Neuronal stem cell (in vitro differentiated cells): ENCODE measurements at regions not wholly inside any gene's neighbourhood (a gene's known extent, or its start where the extent isn't known, plus 50 kb on each side); places are given as distances from the start of the nearest gene placed in this dataset.

Experiments
- DNase-seq: peaks from one replicate; pipeline ENCODE4 v3.0.0-alpha.2; 2013; ENCODE audit warnings: low spot score
- H2AFZ ChIP-seq: one replicate; pipeline ENCODE4 v1.6.1; 2013; ENCODE audit warnings: mild to moderate bottlenecking, low read length, inconsistent platforms
- H2AK5ac ChIP-seq: 2 replicates; pipeline ENCODE4 v1.6.1; 2013; ENCODE audit warnings: low read depth, mild to moderate bottlenecking, inconsistent platforms, low read length, moderate library complexity, mixed read lengths
- H2BK120ac ChIP-seq: 2 replicates; pipeline ENCODE4 v1.6.1; 2013; ENCODE audit warnings: low read depth, mild to moderate bottlenecking, inconsistent platforms, low read length, moderate library complexity, mixed read lengths
- H2BK12ac ChIP-seq: one replicate; pipeline ENCODE4 v1.6.1; 2013; ENCODE audit warnings: low read length, inconsistent platforms
- H2BK15ac ChIP-seq: 2 replicates; pipeline ENCODE4 v1.6.1; 2013; ENCODE audit warnings: mild to moderate bottlenecking, low read length, inconsistent platforms, mixed read lengths
- H2BK5ac ChIP-seq: one replicate; pipeline ENCODE4 v1.6.1; 2013; ENCODE audit warnings: inconsistent platforms, mild to moderate bottlenecking, low read length, moderate library complexity
- H3K14ac ChIP-seq: one replicate; pipeline ENCODE4 v1.6.1; 2013; ENCODE audit warnings: low read length, inconsistent platforms
- H3K18ac ChIP-seq: 2 replicates; pipeline ENCODE4 v1.6.1; 2013; ENCODE audit warnings: low read length, inconsistent platforms
- H3K23ac ChIP-seq: 2 replicates; pipeline ENCODE4 v1.6.1; 2013; ENCODE audit warnings: low read depth, mild to moderate bottlenecking, mixed read lengths, low read length, inconsistent platforms; ENCODE audit not compliant: poor library complexity
- H3K27ac ChIP-seq: replicated peaks from 3 replicates; pipeline ENCODE4 v1.5.1; 2013; ENCODE audit warnings: low read length, inconsistent platforms
- H3K27me3 ChIP-seq, 3 experiments: 2 replicates each; pipeline ENCODE4 v1.6.1; 2013; ENCODE audit warnings: low read length in 3 of 3, mild to moderate bottlenecking in 2 of 3, inconsistent platforms in 1 of 3, low read depth in 1 of 3, mixed read lengths in 1 of 3, moderate library complexity in 1 of 3; ENCODE audit not compliant: control insufficient read depth in 3 of 3, insufficient read depth in 3 of 3
- H3K36me3 ChIP-seq, 2 donors: replicated peaks in 1 of 2; 2 replicates each; pipeline ENCODE4 v1.6.1; 2013; ENCODE audit warnings: low read length in 2 of 2; ENCODE audit not compliant: control insufficient read depth in 2 of 2, insufficient read depth in 2 of 2
- H3K4ac ChIP-seq: 2 replicates; pipeline ENCODE4 v1.6.1; 2013; ENCODE audit warnings: inconsistent platforms, mild to moderate bottlenecking, low read length, moderate library complexity
- H3K4me1 ChIP-seq, 2 donors: 1 replicate in 1 of 2; 2 replicates in 1 of 2; pipeline ENCODE4 v1.6.1; 2013; ENCODE audit warnings: low read length in 2 of 2, low read depth in 1 of 2; ENCODE audit not compliant: control insufficient read depth in 2 of 2, insufficient read depth in 1 of 2
- H3K4me2 ChIP-seq: one replicate; pipeline ENCODE4 v1.6.1; 2013; ENCODE audit warnings: mild to moderate bottlenecking, low read length, inconsistent platforms; ENCODE audit not compliant: insufficient read depth, poor library complexity, severe bottlenecking
- H3K4me3 ChIP-seq, 2 donors: 2 replicates each; pipeline ENCODE4 v1.5.1; 2013; ENCODE audit warnings: low read length in 2 of 2, mild to moderate bottlenecking in 2 of 2, inconsistent platforms in 1 of 2, moderate library complexity in 1 of 2
- H3K79me1 ChIP-seq: one replicate; pipeline ENCODE4 v1.6.1; 2013; ENCODE audit warnings: low read depth, mild to moderate bottlenecking, inconsistent platforms, low read length, moderate library complexity
- H3K9ac ChIP-seq: one replicate; pipeline ENCODE4 v1.6.1; 2013; ENCODE audit warnings: mild to moderate bottlenecking, low read depth, low read length, inconsistent platforms; ENCODE audit not compliant: poor library complexity
- H3K9me3 ChIP-seq, 2 donors: replicated peaks in 1 of 2; 2 replicates each; pipeline versions ENCODE3 to v1.6.1; 2013; ENCODE audit warnings: low read length in 2 of 2, mild to moderate bottlenecking in 2 of 2, inconsistent platforms in 1 of 2, low read depth in 1 of 2, mixed read lengths in 1 of 2, moderate library complexity in 1 of 2; ENCODE audit not compliant: control insufficient read depth in 2 of 2, insufficient read depth in 1 of 2
- H4K8ac ChIP-seq: one replicate; pipeline ENCODE4 v1.6.1; 2013; ENCODE audit warnings: low read depth, mild to moderate bottlenecking, inconsistent platforms, low read length, moderate library complexity
- H4K91ac ChIP-seq: one replicate; pipeline ENCODE4 v1.6.1; 2013; ENCODE audit warnings: low read length, low read depth, mild to moderate bottlenecking, inconsistent platforms; ENCODE audit not compliant: poor library complexity
- WGBS, 2 donors: extraction: QIAGEN DNeasy Blood & Tissue Kit; methylation state at CpG; one replicate each; pipeline ENCODE4 v1.1.7; 2013; ENCODE audit warnings: missing lambda C conversion rate in 2 of 2, mixed read lengths in 1 of 2; ENCODE audit not compliant: insufficient read length in 2 of 2, insufficient replicate concordance in 1 of 2; ENCODE audit errors: extremely low coverage in 2 of 2; 5-methylcytosine and 5-hydroxymethylcytosine counted together

DNA sequence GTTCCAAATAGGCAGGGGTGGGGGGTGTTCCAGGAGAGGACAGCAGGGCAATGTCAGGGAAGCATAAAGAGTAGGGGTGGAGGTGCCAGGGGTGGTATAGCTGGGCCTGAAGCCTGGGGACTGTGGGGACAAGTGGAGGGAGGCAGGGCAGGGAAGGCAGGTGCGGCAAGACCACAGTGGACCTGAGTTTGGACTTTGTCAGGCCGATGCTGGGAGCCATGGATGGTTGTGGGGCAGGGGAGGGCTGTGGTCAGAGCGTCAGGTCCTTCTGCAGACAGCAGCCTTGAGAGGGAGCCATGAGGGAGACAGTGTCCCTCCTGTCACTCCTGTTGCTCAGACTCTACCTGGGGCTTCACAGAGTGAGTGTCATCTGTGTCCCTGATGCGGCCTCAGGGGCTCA lies 320.3 kb downstream of the PTPRU start:
- Histone ChIP-seq H3K4me1 (peaks cover 0 to 5% of the 10 kb centered on the region in 2 donors), H2AK5ac (no peak overlapping the region), H3K79me1 (no peaks in the 10 kb centered on the region), H3K9me3 (peaks cover 0 to 8% of the 10 kb centered on the region in 2 donors), H3K9ac (no peak overlapping the region), H3K23ac (no peak overlapping the region), H3K27ac (no peak overlapping the region), H3K27me3 (peaks cover 0 to 3% (median 0%) of the 10 kb centered on the region in 3 experiments), H3K14ac (no peak overlapping the region), H3K4ac (no peak overlapping the region), H4K8ac (no peak overlapping the region), H2BK120ac (no peak overlapping the region), H2AFZ (no peak overlapping the region), H3K4me2 (no peak overlapping the region), H3K18ac (peak overlapping the region; percentile 28), H2BK5ac (no peak overlapping the region), H2BK12ac (no peak overlapping the region), H2BK15ac (no peak overlapping the region), H3K4me3 (no peak overlapping the region), H3K36me3 (peaks cover 0 to 3% of the 10 kb centered on the region in 2 donors), H4K91ac (no peak overlapping the region)
- no CpG with 5 or more reads among the region's 4 CpGs for WGBS, 2 donors
- DNase-seq: no peak

- Histone ChIP-seq H3K9me3 (peaks cover 0 to 8% of the 10 kb centered on the region in 2 donors), H3K23ac (peak overlapping the region; percentile 97), H3K18ac (peak overlapping the region; percentile 90), H2BK120ac (no peak overlapping the region), H2AFZ (no peak overlapping the region), H2BK15ac (peak overlapping the region; percentile 95), H3K27me3 (peaks cover 0 to 3% (median 0%) of the 10 kb centered on the region in 3 experiments), H3K4me1 (peaks cover 0 to 5% of the 10 kb centered on the region in 2 donors), H2BK12ac (peak overlapping the region; percentile 70), H3K27ac (no peak overlapping the region), H2BK5ac (no peak overlapping the region), H3K4me2 (no peak overlapping the region), H2AK5ac (peak overlapping the region; percentile 60), H3K4me3 (no peak overlapping the region), H3K4ac (peak overlapping the region; percentile 72), H3K79me1 (no peaks in the 10 kb centered on the region), H3K36me3 (peaks cover 0 to 3% of the 10 kb centered on the region in 2 donors), H4K8ac (no peak overlapping the region), H4K91ac (peak overlapping the region; percentile 12), H3K14ac (peak overlapping the region; percentile 33), H3K9ac (peak overlapping the region; percentile 18)
- DNase-seq: no peak
- WGBS, 2 donors: no CpG with 5 or more reads among the region's 10 CpGs
These were observed 318.8 kb downstream of the PTPRU start for GRCh38 chr1:29555043-29555620.

DNA sequence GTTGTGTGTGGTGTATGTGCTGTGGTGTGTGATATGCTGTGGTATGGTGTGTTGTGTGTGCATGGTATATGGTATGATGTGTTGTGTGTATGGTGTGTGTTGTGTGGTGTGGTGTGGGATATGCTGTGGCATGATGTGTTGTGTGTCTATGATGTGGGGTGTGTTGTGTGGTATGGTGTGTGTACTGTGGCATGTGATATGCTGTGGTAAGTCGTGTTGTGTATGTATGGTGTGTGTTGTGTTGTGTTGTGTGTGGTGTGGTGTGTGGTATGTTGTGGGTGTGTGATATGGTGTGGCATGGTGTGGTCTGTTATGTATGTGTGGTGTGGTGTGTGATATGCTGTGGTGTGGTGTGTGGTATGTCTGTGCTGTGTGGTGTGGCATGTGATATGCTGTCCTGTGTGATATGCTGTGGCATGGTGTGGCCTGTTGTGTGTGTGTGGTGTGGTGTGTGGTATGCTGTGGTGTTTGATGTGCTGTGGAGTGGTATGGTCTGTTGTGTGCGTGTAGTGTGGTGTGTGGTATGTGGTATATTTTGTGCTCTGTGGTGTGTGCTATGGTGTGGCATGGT lies 318.0 kb downstream of the PTPRU start:
- Histone ChIP-seq H2BK120ac (no peak overlapping the region), H2AK5ac (peak overlapping the region; percentile 60), H4K91ac (peak overlapping the region; percentile 12), H3K4me2 (no peak overlapping the region), H3K79me1 (no peaks in the 10 kb centered on the region), H2BK5ac (no peak overlapping the region), H2AFZ (no peak overlapping the region), H3K36me3 (peaks cover 0 to 3% of the 10 kb centered on the region in 2 donors), H3K4ac (no peak overlapping the region), H4K8ac (peak overlapping the region; percentile 52), H3K4me1 (peaks cover 0 to 5% of the 10 kb centered on the region in 2 donors), H3K9me3 (peaks cover 0 to 8% of the 10 kb centered on the region in 2 donors), H3K23ac (no peak overlapping the region), H2BK15ac (peak overlapping the region; percentile 95), H3K18ac (no peak overlapping the region), H3K9ac (no peak overlapping the region), H3K4me3 (peak overlapping the region in 1 of 2 donors; percentile 71), H3K27ac (no peak overlapping the region), H2BK12ac (peak overlapping the region; percentile 7), H3K27me3 (peaks cover 0 to 3% (median 0%) of the 10 kb centered on the region in 3 experiments), H3K14ac (peak overlapping the region; percentile 2)
- 100% methylated on average over 2 of the region's 2 CpGs; no CpG with 5 or more reads in 1 of the 2 donors for whole genome bisulfite sequencing, 2 donors
- no peak for DNase-seq

GRCh38 chr1:29551123-29551936 lies 315.0 kb downstream of the PTPRU start:
- no CpG with 5 or more reads among the region's 21 CpGs for WGBS, 2 donors
- Histone ChIP-seq H4K91ac (no peak overlapping the region), H3K4me1 (peaks cover 0 to 5% of the 10 kb centered on the region in 2 donors), H4K8ac (no peak overlapping the region), H3K23ac (no peak overlapping the region), H3K79me1 (no peaks in the 10 kb centered on the region), H3K9ac (no peak overlapping the region), H2BK120ac (no peak overlapping the region), H2BK5ac (no peak overlapping the region), H3K4ac (no peak overlapping the region), H2BK12ac (no peak overlapping the region), H2BK15ac (no peak overlapping the region), H2AFZ (no peak overlapping the region), H2AK5ac (peak overlapping the region; percentile 83), H3K27ac (no peak overlapping the region), H3K4me3 (no peak overlapping the region), H3K9me3 (peaks cover 0 to 8% of the 10 kb centered on the region in 2 donors), H3K4me2 (no peak overlapping the region), H3K14ac (no peak overlapping the region), H3K36me3 (peaks cover 0 to 3% of the 10 kb centered on the region in 2 donors), H3K18ac (no peak overlapping the region), H3K27me3 (peaks cover 0 to 3% (median 0%) of the 10 kb centered on the region in 3 experiments)
- no peak for DNase-seq
